ENCODE measurements at regions not wholly inside any gene's neighbourhood (a gene's known extent, or its start where the extent isn't known, plus 50 kb on each side); places are given as distances from the start of the nearest gene placed in this dataset.
"Not testable (repeated sequence)": the region's sequence is repeated elsewhere in the genome, so short reads cannot be mapped to it uniquely, and the experiment has no call there.

DNA sequence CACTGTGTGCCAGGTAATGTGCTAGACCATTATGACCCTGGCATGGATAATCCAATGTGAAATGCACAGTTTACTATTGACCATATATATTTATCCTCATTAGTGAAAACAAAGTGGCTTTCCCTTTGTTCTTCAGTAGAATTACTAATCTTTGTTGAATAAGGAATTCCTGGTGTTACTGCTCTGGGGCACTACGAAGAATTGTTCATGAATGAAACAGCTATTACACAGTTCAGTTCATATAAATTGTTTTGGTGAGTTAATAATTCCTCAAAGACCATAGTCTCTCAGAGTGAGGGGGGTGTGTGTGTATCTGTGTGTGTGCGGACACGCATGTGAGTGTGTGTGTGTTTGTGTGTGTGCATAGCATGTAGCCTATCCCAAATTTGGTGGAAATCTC lies 668.0 kb upstream of the MBL2 start:
- DNase-seq (ENCODE audit: low read depth in 2 of 3, low spot score in 1 of 3) = no peak

GRCh38 chr10:53439075-53439474 lies 666.5 kb upstream of the MBL2 start:
- DNase-seq (ENCODE audit: low read depth in 2 of 3, low spot score in 1 of 3) = not testable (repeated sequence)

DNA sequence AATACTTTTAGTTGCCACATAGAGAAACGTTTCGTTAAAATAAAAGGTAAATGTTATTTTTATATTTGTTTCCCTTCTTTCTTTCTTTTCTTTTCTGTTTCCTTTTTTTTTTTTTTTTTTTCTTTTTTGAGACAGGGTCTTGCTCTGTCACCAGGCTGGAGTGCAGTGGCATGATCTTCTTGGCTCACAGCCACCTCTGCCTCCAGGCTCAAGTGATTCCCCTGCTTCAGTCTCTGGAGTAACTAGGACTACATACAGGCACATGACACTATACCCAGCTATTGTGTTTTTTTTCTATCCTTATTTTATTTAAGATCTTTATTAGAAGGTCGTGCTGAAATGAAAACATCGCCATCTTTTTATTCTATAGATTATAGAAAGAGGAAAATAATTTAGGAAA lies 661.8 kb upstream of the MBL2 start:
- no peak for DNase-seq (ENCODE audit: low read depth in 2 of 3, low spot score in 1 of 3)

DNA sequence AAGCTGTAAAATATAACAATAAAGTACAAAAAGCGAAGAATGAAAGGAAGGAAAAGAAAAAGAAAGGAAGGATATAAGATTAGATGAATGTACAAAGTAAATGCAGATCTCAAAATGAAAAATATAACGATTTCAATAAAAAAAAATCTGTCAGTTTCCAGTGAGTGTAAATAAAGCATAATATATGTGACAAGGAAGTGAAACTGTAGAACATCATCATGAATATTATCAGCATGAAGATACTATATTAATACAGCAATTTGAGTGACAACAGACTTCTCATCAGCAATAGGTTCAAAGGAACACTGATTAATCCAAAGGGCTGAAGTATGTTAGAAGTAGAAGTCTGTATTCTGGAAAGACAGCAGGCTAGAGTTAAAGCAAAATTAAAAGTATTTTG lies 659.5 kb upstream of the MBL2 start:
- no peak for DNase-seq (ENCODE audit: low read depth in 2 of 3, low spot score in 1 of 3)

DNA sequence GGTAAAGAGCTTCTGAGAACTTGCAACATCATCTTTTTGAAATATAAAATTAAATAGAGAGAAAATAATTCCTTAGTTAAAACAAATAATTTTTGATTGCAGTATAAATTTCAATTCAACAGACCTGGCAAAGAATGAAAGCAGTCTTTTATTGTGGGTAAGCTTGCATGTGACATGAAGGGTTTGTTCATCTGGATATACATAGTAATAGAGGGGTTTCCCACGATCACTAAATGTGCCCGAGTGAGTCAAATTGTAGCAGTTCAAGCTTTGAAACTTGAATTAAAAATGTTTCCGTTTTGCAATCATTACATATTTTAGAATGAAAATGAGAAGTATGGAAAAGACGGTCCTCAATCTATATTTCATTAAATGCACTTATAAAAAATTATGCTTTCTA lies 658.4 kb upstream of the MBL2 start:
- DNase-seq (ENCODE audit: low read depth in 2 of 3, low spot score in 1 of 3) = no peak

DNA sequence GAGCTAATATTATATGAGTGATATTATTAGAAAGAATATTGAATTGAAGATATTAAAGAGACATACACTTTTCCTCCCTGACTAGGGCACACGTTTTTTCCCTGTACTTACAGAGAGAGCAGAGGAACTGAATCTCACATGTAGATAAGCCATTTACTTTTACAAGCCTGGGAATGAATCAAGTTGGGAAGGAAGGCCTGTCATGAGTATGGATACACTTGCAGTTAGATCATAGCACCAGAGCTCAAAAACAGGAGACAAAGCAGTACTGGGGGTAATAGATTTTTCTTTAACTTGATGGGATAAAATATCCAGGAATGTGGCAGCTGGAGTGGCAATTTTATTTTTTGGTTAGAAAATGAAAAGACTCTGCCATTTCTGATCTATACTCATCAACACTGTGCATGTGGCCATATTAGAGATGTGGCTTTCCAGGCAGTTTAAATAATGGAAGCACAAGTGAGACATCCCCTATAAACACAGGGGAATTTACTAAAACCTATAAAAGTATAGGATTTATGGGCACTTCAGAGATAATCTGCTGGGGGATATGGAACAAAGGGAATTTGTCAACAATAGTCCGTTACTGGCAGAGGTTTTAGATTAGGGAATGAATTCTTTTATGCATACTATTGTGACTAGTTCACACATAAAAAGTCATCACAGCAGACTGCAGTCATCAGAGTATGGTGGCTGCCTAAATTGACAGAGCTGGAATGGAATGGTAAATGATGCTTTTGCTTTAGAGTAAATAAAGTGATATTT lies 657.7 kb upstream of the MBL2 start:
- no peak for DNase-seq (ENCODE audit: low read depth in 2 of 3, low spot score in 1 of 3)

DNA sequence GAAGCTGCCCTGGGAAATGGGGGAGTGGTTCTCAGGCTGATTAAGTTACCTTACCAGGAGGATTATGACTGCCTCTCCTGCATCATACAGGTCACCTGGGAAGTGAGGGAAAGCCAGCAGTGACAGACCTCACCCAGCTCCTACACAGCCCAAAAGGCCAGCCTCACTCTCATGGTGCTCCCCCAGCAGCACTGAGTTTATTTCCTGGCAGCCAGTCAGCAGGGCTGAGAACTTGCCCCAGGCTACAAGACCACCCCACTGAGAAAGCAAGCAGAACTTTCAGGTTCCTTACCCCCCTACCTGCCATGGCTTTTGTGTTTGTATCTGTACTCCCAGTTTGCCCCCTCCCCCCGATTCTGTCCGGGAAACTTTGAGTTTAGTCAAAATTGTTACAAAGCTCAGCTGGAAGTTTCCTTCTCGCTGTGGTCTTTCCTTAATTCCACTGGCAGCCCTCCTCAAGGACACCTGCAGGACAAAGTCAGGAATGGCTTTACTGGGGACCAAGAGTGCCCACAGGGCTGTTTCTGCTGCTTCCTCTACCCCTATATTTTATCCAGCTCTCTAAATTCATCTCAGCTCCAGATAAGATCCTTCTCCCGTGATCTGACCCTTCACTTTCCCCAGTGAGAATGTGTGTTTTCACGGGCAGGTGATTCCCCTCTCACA lies 649.8 kb upstream of the MBL2 start:
- no peak for DNase-seq (ENCODE audit: low read depth in 2 of 3, low spot score in 1 of 3)

DNA sequence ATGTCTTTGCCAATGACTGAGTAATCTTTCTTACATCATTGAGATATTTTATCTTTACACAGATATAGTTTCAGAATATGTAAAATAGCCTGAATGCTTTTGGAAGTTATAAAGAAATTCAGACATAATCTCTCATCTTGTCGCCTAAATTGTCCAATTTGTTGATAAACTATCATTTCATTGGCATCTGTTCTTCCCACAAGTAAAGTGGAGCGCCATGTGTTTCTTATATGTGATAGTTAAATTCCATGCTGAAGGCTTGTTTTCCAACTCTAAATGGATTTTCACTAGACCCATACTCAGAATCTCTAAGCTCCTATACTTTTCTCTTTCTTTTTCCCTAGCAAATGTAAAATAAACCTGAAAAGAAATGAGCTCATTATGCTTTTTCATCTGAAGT lies 640.1 kb upstream of the MBL2 start:
- no peak for DNase-seq (ENCODE audit: low read depth in 2 of 3, low spot score in 1 of 3)

- DNase-seq (ENCODE audit: low read depth in 2 of 3, low spot score in 1 of 3) = no peak
These were observed 633.9 kb upstream of the MBL2 start for GRCh38 chr10:53406532-53406931.

GRCh38 chr10:53403688-53404087 lies 631.1 kb upstream of the MBL2 start:
- no peak for DNase-seq (ENCODE audit: low read depth in 2 of 3, low spot score in 1 of 3)

DNA sequence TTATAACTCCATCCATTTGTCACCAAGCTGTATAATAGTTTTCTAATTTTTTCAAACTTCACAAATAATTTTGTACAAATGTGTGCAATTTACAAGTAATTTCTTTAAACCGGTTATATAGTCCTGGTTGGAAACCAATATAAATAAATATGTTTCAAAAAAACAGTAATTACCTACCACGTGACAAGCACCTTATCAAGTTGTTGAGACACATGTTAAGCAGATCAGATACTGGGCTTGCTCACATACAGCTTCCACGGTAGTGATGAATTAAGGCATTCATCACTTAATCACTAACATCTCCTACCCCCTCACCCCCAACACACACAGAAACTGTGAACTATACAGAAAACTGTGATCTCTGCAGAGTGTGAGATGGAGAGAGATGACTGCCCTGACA lies 630.0 kb upstream of the MBL2 start:
- no peak for DNase-seq (ENCODE audit: low read depth in 2 of 3, low spot score in 1 of 3)

GRCh38 chr10:53401536-53401935 lies 629.0 kb upstream of the MBL2 start:
- no peak for DNase-seq (ENCODE audit: low read depth in 2 of 3, low spot score in 1 of 3)

DNA sequence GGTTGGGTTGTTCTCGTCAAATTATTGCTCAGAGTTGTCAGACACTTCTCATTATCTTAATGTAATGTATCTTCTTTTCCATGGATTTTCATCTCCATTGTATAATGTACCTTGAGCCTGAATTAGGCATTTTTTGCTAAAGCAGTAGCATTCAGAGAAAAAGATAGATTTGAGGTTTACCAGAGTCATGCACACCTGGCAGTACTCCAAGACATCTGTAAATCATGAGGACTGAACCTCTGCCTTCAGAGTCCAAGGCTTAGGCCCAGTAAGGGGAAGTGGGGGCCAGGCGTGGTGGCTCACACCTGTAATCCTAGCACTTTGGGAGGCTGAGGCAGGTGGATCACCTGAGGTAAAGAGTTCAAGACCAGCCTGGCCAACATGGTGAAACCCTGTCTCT lies 624.3 kb upstream of the MBL2 start:
- no peak for DNase-seq (ENCODE audit: low read depth in 2 of 3, low spot score in 1 of 3)

DNA sequence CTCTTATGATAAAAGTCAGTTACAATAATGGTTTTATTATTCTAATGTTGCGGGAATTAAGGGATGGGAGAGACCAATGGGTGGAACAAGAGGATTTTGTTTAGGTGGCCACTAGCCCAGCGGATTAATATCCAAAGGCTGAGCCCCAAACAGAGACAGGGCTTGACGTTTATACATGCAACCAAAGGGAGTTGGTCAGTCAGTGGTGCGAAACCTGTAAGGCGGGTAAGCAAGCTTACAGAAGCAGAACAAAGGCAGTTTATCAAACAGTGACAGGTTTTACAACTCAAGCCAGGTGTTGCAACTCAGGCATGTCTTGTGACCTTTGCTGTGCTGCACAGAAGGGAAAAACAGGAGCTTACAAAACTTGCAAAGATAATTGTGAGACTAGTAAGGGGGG lies 622.9 kb upstream of the MBL2 start:
- DNase-seq (ENCODE audit: low read depth in 2 of 3, low spot score in 1 of 3) = no peak

DNA sequence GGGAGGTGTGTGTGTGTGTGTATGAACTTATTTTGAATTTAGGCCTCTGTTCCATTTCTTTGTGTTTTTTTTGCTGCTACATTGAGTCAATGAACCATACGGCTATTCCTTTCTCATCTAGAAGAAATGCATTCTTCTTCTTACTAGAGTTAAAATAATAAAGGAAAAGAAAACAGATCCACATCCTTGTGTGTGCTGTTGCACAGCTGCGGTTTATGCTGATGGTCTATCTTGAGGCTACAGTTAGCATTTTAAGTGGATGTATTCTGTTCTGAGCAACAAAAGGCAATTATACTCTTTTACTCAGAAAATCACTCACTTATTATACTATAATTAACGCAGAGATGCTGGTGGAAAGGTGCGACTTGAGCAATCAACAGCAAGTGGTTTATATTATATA lies 615.0 kb upstream of the MBL2 start:
- no peak for DNase-seq (ENCODE audit: low read depth in 2 of 3, low spot score in 1 of 3)

- no peak for DNase-seq (ENCODE audit: low read depth in 2 of 3, low spot score in 1 of 3)
These were observed 610.0 kb upstream of the MBL2 start for GRCh38 chr10:53382543-53382942.

DNA sequence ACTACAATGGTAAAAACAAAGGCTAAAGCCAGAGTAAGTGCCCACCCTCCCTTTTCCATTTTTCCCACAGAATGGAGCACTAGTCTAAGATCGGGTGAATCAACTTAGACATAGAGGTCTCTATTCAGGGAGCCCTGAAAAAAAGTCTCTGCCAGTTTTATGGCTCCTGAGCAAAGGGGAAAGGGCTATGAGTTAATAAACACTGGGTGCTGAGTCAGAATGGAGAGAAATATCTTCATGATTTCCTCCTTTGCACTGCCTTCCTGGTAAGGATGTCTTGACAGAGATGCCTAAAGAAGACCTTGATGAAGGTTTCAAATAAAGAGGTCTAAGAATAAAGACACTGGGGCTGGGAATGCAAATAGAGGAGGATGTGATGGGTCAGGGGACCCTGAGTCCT lies 607.4 kb upstream of the MBL2 start:
- no peak for DNase-seq (ENCODE audit: low read depth in 2 of 3, low spot score in 1 of 3)

DNA sequence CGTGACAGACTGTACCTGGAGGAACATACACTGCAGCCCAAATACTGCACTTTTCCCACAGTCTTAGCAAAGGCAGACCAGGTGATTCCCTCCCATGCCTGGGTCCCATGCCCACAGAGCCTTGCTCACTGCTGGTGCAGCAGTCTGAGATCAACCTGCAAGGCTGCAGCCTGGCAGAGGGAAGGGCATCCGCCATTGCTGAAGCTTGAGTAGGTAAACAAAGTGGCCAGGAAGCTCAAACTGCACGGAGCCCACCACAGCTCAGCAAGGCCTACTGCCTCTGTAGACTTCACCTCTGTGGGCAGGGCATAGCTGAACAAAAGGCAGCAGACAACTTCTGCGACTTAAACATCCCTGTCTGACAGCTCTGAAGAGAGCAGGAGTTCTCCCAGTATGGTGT lies 597.8 kb upstream of the MBL2 start:
- DNase-seq (ENCODE audit: low read depth in 2 of 3, low spot score in 1 of 3) = no peak

DNA sequence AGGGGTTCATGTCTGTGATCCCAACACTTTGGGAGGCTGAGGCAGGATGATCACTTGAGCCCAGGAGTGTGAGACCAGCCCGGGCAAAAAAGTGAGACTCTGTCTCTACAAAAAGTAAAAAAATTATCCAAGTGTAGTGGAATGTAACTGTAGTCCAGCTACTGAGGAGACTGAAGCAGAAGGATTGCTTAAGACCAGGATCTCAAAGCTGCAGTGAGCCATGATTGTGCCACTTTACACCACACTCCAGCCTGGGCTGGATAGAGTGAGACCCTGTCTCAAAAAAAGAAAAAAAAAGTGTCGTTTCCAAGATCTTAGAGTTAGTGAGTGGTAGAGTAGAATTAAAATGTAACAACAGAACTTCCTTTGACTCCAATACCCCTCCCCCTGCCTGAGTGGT lies 589.4 kb upstream of the MBL2 start:
- DNase-seq (ENCODE audit: low read depth in 2 of 3, low spot score in 1 of 3) = no peak

DNA sequence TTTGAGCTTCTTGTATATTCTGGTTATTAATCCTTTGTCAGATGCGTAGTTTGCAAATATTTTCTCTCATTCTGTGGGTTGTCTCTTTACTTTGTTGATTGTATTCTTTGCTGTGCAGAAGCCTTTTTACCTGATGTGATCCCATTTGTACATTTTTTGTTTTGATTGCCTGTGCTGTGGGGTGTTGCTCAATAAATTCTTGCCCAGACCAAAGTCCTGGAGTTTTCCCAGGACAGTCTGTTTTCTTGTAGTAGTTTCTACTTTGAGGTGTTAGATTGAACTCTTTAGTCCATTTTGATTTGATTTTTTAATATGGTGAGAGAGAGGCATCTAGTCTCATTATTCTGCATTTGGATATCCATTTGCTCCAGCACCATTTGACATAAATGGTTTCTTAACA lies 588.7 kb upstream of the MBL2 start:
- no peak for DNase-seq (ENCODE audit: low read depth in 2 of 3, low spot score in 1 of 3)

DNA sequence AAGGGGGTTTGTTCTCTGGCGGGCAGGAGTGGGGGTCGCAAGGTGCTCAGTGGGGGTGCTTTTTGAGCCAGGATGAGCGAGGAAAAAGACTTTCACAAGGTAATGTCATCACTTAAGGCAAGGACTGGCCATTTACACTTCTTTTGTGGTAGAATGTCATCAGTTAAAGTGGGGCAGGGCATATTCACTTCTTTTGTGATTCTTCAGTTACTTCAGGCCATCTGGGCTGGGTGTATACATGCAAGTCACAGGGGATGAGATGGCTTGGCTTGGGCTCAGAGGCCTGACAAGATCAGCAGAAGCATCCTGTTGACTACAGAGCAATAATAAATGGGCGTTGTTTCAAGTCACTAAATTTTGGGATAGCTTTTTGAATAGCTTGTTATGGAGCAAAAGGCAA lies 586.4 kb upstream of the MBL2 start:
- not testable (repeated sequence) for DNase-seq (ENCODE audit: low read depth in 2 of 3, low spot score in 1 of 3)

- no peak for DNase-seq (ENCODE audit: low read depth in 2 of 3, low spot score in 1 of 3)
These were observed 586.0 kb upstream of the MBL2 start for GRCh38 chr10:53358536-53358935.

- no peak for DNase-seq (ENCODE audit: low read depth in 2 of 3, low spot score in 1 of 3)
These were observed 585.0 kb upstream of the MBL2 start for GRCh38 chr10:53357587-53357986.

All from stimulated activated CD4-positive, alpha-beta T cell treated with anti-CD3 and anti-CD28 coated beads, Interleukin-12 subunit alpha, Interleukin-12 subunit beta, amount 100 ng/mL, for 48 hours (primary cell).